ENCODE measurements at regions not wholly inside any gene's neighbourhood (a gene's known extent, or its start where the extent isn't known, plus 50 kb on each side); places are given as distances from the start of the nearest gene placed in this dataset.
"Not testable (repeated sequence)": the region's sequence is repeated elsewhere in the genome, so short reads cannot be mapped to it uniquely, and the experiment has no call there.

DNA sequence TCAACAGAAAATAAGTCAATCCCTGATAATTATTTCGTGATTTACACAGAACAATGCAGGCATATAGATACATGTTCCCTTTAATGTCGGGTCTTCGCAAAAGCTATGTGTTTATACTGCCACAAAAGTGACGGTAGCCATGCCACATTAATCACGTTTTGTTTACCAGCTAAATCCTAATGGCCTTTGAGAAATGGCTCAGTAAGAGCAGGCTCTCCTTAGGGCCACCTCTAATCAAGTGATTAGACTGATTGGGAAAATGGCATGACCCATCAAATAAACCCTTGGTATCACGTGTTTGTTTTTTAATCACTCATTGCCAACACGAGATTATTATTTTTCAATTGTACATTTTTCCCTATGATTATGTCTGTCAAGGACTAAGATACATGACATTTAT, 102.0 kb upstream of the USP25 start:
- TF ChIP-seq, protein P1, sequence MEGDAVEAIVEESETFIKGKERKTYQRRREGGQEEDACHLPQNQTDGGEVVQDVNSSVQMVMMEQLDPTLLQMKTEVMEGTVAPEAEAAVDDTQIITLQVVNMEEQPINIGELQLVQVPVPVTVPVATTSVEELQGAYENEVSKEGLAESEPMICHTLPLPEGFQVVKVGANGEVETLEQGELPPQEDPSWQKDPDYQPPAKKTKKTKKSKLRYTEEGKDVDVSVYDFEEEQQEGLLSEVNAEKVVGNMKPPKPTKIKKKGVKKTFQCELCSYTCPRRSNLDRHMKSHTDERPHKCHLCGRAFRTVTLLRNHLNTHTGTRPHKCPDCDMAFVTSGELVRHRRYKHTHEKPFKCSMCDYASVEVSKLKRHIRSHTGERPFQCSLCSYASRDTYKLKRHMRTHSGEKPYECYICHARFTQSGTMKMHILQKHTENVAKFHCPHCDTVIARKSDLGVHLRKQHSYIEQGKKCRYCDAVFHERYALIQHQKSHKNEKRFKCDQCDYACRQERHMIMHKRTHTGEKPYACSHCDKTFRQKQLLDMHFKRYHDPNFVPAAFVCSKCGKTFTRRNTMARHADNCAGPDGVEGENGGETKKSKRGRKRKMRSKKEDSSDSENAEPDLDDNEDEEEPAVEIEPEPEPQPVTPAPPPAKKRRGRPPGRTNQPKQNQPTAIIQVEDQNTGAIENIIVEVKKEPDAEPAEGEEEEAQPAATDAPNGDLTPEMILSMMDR (IDR thresholded peaks at IDR 0.05; ENCODE audit: control insufficient read depth, extremely low read depth, insufficient read depth) = no peak
- H3K4me3 ChIP-seq (ENCODE audit: low read depth, low read length) = no peak overlapping the region
- DNase-seq (ENCODE audit: low read depth) = no peak

DNA sequence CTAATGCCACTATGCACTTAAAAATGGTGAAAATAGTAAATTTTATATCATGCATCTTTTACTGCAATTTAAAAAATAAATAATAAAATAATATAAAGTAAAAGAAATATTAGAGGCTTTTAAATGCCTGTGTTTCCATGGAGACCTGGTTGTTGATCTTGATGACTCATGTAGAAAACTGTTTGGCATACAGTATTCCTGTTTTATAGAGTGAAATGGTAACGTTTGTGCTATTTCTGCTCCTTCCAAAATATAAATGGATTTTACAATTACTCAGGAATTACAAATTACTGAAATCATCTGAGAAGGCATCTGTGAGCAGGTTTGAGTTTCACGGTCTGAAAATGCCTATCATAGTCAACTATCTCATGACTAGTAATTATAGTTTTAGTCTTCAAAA, 98.4 kb upstream of the USP25 start:
- H3K4me3 ChIP-seq (ENCODE audit: low read depth, low read length) = no peak overlapping the region
- no peak for DNase-seq (ENCODE audit: low read depth)
- TF ChIP-seq, protein P1 (IDR thresholded peaks at IDR 0.05; ENCODE audit: control insufficient read depth, extremely low read depth, insufficient read depth) = no peak

DNA sequence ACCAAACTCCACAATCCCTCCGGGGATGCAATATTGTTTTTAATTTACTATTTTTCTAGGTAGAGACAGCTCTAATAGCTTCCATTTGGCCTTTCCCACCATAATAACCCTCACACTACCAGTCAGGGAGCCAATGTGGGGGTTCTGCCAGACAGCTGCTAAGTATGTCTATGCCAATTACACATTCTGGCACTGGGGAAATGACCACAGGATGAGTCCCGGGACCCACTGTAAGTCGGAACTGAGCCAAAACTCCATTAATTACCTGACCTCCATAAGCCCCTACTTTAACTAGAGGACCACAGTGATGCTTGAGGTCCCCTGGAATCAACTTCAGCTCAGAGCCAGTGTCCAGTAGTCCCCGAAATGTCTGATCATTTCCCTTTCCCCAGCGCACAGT, 95.2 kb upstream of the USP25 start:
- not testable (repeated sequence) for DNase-seq (ENCODE audit: low read depth); H3K4me3 ChIP-seq (ENCODE audit: low read depth, low read length)

DNA sequence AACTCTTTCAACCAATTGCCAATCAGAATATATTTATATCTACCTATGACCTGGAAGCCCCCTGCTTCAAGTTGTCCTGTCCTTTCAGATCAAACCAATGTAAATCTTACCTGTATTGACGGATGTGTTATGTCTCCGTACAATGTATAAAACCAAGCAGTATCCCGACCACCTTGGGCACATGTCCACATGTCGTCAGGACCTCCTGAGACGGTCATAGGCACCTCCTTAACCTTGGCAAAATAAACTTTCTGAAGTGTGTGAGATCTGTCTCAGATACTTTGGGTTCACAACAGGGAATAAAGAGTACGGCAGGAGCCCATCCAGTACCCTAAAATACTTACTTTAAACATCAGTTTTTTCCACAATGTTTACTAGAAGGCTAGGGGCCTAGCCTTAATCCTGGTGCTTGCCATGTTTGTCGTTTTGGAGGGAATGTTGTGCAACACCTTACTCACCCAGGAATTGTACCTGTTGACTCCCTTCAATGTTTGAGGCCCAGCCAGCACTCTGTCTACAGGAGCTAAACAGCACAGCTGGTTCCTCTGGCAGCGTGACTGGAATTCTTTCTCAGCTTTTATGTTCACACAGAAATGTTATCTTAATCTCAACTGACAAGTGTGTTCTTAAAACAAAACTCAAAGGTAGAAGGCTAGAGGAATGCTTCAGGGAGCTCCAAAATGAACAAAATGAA, 90.8 kb upstream of the USP25 start:
- TF ChIP-seq, protein P1 (IDR thresholded peaks at IDR 0.05; ENCODE audit: control insufficient read depth, extremely low read depth, insufficient read depth) = no peak
- no peak overlapping the region for H3K4me3 ChIP-seq (ENCODE audit: low read depth, low read length)
- peak; percentile 46 for DNase-seq (ENCODE audit: low read depth)

DNA sequence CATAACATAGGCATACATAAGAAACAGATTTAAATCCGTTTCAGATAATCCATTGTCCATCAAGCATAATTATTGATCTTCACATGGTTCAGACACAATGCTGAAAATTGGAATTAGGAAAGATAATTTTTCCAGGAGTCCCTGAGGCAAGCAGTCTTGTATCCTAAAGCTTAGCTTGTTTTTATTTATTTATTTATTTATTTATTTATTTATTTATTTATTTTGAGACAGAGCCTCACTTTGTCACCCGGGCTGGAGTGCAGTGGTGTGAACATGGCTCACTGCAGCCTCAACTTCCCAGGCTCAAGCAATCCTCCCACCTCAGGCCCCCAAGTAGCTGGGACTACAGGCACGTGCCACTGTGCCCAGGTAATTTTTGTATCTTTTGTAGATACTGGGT, 89.7 kb upstream of the USP25 start:
- DNase-seq (ENCODE audit: low read depth); H3K4me3 ChIP-seq (ENCODE audit: low read depth, low read length): not testable (repeated sequence)

DNA sequence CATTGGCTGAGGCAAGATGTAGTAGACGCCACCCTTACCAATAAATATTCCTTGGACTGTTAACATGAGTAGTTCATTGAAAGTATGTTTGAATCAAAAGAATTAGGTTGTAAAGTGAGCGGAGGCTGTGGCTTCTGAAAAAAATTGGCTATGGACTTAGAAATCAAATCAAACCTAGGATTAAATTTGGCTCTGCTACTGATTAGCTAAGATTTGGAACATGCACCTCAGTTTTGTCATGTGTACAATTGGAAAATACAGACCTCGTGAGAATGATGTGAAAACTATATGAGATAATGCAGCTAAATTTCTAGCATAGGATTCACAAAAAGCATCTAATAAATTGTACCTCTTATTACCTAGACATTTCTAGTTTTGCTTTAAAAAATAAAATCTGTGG, 85.3 kb upstream of the USP25 start:
- no peak overlapping the region for H3K4me3 ChIP-seq (ENCODE audit: low read depth, low read length)
- TF ChIP-seq, protein P1 (IDR thresholded peaks at IDR 0.05; ENCODE audit: control insufficient read depth, extremely low read depth, insufficient read depth) = no peak
- DNase-seq (ENCODE audit: low read depth) = no peak

DNA sequence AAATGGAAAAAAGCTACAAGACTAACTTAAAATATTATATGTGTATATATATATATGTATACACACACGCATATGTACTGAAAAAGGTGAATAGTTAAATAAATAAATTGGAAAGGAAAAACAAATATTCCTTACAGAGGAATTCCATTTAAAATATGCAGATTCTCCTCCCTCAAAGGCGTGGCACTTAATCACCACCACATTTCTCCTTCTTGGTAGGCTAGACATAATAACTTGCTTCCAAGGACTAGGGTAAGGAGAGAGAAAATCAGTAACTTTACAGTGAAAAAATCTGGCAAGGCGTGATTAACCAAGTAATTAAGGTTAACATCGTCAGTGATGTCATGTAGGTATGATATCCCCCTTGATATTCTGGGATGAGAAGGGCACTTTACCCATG, 84.0 kb upstream of the USP25 start:
- no peak for DNase-seq (ENCODE audit: low read depth)
- H3K4me3 ChIP-seq (ENCODE audit: low read depth, low read length) = no peak overlapping the region
- TF ChIP-seq, protein P1 (IDR thresholded peaks at IDR 0.05; ENCODE audit: control insufficient read depth, extremely low read depth, insufficient read depth) = no peak

DNA sequence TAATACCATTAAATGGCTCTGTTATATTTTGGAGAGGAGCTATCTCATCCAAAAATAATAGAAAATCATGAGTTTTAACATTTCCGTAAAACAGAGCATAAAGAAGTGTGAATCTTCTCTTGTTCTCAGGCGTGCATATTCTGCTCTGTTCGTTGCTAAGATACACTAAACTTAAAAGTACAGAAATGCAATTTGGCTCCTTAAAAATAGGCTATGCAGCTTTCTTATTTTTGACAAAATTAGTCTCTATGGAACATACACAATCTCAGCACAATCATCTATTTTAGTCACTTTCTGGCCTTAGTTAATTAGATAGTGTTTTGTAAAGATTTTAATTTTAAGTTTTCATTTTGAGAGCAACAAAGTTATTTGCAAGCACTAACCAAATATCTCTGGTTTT, 79.0 kb upstream of the USP25 start:
- TF ChIP-seq, protein P1 (IDR thresholded peaks at IDR 0.05; ENCODE audit: control insufficient read depth, extremely low read depth, insufficient read depth) = no peak

More for the DNA sequence above, 79.0 kb upstream of the USP25 start:
- no peak overlapping the region for H3K4me3 ChIP-seq (ENCODE audit: low read depth, low read length)
- no peak for DNase-seq (ENCODE audit: low read depth)
